ENCODE measurements at regions not wholly inside any gene's neighbourhood (a gene's known extent, or its start where the extent isn't known, plus 50 kb on each side); places are given as distances from the start of the nearest gene placed in this dataset.

DNA sequence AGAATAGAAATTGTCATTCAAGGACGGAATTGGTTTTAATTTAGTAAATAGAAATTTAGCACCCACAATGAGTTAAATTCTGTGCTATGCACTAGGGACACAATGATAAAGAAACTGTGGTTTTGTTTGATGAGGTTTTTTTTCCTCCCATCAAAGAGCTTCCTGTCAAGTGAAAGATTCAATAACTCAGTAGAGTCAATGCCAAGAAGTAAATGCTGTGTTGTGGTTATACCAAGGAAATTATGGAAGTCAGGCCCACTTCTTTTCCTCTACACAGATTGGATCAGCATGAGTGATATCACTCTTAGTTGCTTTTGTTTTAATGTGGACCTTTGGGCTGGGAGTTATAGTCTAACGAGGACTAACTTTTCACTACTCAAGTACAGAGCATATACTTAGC is 1269.6 kb upstream of the ADGRL2 start:
- TF ChIP-seq RAD21 (IDR thresholded peaks at IDR 0.05 in 1 of 2, conservative IDR thresholded peaks at IDR 0.05 in 1 of 2; ENCODE audit: low read depth in 2 of 2, low read length in 2 of 2) (no peak), KDM1A (IDR thresholded peaks at IDR 0.05; ENCODE audit: borderline replicate concordance, low read length) (no peak), CTCF (IDR thresholded peaks at IDR 0.05; ENCODE audit: control extremely low read depth in 1 of 3, insufficient read depth in 1 of 3, low read depth in 1 of 3, low read length in 3 of 3) (no peak), RNF2 (IDR thresholded peaks at IDR 0.05; ENCODE audit: borderline replicate concordance, low read depth, low read length, missing control alignments, poor library complexity, severe bottlenecking) (no peak)

All from H1 (cell line).